Panc1 (cell line): ENCODE measurements at regions not wholly inside any gene's neighbourhood (a gene's known extent, or its start where the extent isn't known, plus 50 kb on each side); places are given as distances from the start of the nearest gene placed in this dataset.

Experiments
- POLR2AphosphoS5 ChIP-seq: IDR thresholded peaks from 2 replicates; pipeline ENCODE4 v1.6.1; 2012; ENCODE audit warnings: mild to moderate bottlenecking, low read depth, low read length, moderate library complexity
- REST ChIP-seq, 2 experiments: IDR thresholded peaks; 2 replicates each; pipeline ENCODE4 v1.6.1; 2011 to 2012; ENCODE audit warnings: low read depth in 2 of 2, control low read depth in 1 of 2, low read length in 1 of 2, mild to moderate bottlenecking in 1 of 2, moderate library complexity in 1 of 2; ENCODE audit not compliant: insufficient read depth in 1 of 2
- SIN3A ChIP-seq: IDR thresholded peaks from 2 replicates; pipeline ENCODE4 v1.6.1; 2012; ENCODE audit warnings: low read depth, mild to moderate bottlenecking, low read length, moderate library complexity, borderline replicate concordance; ENCODE audit not compliant: insufficient read depth
- TF ChIP-seq, protein P1 (sequence below): fragments of 450-650 bp; IDR thresholded peaks from 2 replicates; pipeline ENCODE4 v1.5.1; 2017; ENCODE audit warnings: mild to moderate bottlenecking

DNA sequence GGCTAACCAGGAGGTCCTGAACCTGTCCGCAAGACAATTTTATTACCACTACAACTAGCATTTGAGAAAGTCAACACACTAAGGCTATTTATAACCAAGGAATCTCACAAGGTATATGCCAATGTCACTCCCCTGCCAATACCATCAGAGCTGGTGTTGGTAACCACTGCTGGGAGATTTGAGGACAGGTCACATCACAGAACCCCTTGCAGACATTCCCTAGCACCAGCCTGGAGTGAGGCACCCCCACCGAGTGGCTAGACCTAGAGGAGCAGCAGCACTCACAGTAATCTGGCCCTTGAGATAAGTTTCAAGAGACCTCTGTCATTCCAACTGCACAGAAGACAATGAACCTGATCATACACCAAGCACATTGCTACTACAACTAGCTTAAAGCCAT lies 483.2 kb downstream of the MMUT start:
- TF ChIP-seq, protein P1, sequence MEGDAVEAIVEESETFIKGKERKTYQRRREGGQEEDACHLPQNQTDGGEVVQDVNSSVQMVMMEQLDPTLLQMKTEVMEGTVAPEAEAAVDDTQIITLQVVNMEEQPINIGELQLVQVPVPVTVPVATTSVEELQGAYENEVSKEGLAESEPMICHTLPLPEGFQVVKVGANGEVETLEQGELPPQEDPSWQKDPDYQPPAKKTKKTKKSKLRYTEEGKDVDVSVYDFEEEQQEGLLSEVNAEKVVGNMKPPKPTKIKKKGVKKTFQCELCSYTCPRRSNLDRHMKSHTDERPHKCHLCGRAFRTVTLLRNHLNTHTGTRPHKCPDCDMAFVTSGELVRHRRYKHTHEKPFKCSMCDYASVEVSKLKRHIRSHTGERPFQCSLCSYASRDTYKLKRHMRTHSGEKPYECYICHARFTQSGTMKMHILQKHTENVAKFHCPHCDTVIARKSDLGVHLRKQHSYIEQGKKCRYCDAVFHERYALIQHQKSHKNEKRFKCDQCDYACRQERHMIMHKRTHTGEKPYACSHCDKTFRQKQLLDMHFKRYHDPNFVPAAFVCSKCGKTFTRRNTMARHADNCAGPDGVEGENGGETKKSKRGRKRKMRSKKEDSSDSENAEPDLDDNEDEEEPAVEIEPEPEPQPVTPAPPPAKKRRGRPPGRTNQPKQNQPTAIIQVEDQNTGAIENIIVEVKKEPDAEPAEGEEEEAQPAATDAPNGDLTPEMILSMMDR = no peak
- TF ChIP-seq REST (IDR thresholded peaks at IDR 0.05; ENCODE audit: insufficient read depth in 1 of 2, low read depth in 2 of 2, low read length in 1 of 2) (no peak), POLR2AphosphoS5 (no peak), SIN3A (no peak)
